SK-N-SH (cell line): ENCODE measurements at regions not wholly inside any gene's neighbourhood (a gene's known extent, or its start where the extent isn't known, plus 50 kb on each side); places are given as distances from the start of the nearest gene placed in this dataset.

ENCODE experiments used
- CTCF ChIP-seq: fragments of 200-600 bp; sonication (generic); IDR thresholded peaks from 2 replicates; pipeline ENCODE4 v1.6.1; 2017; ENCODE audit warnings: antibody characterized with exemption, mild to moderate bottlenecking, moderate library complexity
- FOXM1 ChIP-seq: IDR thresholded peaks from 2 replicates; pipeline ENCODE4 v1.4.0; 2012; ENCODE audit warnings: low read depth, mild to moderate bottlenecking
- RAD21 ChIP-seq: IDR thresholded peaks from 2 replicates; pipeline ENCODE4 v1.6.1; 2012; ENCODE audit warnings: mild to moderate bottlenecking, low read length
- REST ChIP-seq: IDR thresholded peaks from 2 replicates; pipeline ENCODE4 v1.6.1; 2012; ENCODE audit warnings: mild to moderate bottlenecking, low read depth, low read length, moderate library complexity
- TCF12 ChIP-seq: IDR thresholded peaks from 2 replicates; pipeline ENCODE4 v1.4.0; 2012

- TF ChIP-seq REST, result no peak
- TF ChIP-seq CTCF, result no peak
- no peak for TF ChIP-seq TCF12
- no peak for TF ChIP-seq FOXM1
- TF ChIP-seq RAD21, result no peak
Observed at GRCh38 chr6:164533045-164533362, 776.4 kb downstream of the C6orf118 start.
